ENCODE measurements at regions not wholly inside any gene's neighbourhood (a gene's known extent, or its start where the extent isn't known, plus 50 kb on each side); places are given as distances from the start of the nearest gene placed in this dataset.
A peak's percentile ranks its signal among the peaks of the same experiment; 100 is the strongest.

DNA sequence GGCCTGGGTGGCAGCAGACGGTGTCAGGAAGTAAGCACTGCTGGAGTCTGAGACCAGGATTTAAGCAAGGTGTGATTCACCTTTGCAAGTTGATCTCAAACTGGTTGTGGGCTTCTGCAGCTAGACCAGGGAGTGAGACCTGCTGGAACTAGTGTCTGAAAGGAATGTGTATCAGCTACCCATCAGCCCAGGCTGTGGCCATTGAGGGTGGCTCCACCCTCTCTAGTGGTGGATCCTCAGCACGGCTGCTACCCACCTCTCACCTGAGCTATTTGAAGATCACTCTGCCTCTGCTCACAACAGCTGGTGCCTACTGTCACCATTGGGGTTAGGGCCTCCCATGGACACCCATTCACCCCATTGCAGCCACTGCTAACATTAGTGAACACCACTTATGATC lies 140.3 kb upstream of the DCBLD2 start:
- no peak overlapping the region for H3K4me3 Mint-ChIP-seq (ENCODE audit: low read depth)
- TF ChIP-seq, protein P1, sequence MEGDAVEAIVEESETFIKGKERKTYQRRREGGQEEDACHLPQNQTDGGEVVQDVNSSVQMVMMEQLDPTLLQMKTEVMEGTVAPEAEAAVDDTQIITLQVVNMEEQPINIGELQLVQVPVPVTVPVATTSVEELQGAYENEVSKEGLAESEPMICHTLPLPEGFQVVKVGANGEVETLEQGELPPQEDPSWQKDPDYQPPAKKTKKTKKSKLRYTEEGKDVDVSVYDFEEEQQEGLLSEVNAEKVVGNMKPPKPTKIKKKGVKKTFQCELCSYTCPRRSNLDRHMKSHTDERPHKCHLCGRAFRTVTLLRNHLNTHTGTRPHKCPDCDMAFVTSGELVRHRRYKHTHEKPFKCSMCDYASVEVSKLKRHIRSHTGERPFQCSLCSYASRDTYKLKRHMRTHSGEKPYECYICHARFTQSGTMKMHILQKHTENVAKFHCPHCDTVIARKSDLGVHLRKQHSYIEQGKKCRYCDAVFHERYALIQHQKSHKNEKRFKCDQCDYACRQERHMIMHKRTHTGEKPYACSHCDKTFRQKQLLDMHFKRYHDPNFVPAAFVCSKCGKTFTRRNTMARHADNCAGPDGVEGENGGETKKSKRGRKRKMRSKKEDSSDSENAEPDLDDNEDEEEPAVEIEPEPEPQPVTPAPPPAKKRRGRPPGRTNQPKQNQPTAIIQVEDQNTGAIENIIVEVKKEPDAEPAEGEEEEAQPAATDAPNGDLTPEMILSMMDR (IDR thresholded peaks at IDR 0.05; ENCODE audit: unreplicated experiment): no peak
- no peak overlapping the region for H3K27ac Mint-ChIP-seq
- DNase-seq (ENCODE audit: low spot score, unreplicated experiment): no peak
- H3K4me1 Mint-ChIP-seq (ENCODE audit: low read depth): no peaks in the 10 kb centered on the region
- no peaks in the 10 kb centered on the region for H3K9me3 Mint-ChIP-seq (ENCODE audit: low read depth)
- no peaks in the 10 kb centered on the region for H3K36me3 Mint-ChIP-seq (ENCODE audit: insufficient read depth)
- H3K27me3 Mint-ChIP-seq: no peaks in the 10 kb centered on the region

DNA sequence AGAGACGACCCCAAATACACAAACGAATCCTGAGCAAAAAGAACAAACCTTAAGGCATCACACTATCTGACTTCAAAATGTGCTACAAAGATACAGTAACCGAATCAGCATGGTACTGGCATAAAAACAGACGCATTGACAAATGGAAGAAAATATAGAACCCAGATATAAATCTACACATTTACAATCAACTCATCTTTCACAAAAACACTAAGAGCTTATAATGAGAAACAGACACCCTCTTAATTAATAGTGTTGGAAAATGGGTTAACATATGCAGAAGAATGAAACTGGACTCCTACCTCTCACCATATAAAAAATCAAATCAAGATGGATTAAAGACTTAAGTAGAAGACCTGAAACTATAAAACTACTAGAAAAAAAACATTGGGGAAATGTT lies 130.3 kb upstream of the DCBLD2 start:
- Mint-ChIP-seq H3K27ac (no peak overlapping the region), H3K4me1 (ENCODE audit: low read depth) (no peaks in the 10 kb centered on the region), H3K27me3 (no peaks in the 10 kb centered on the region), H3K4me3 (ENCODE audit: low read depth) (no peak overlapping the region), H3K36me3 (ENCODE audit: insufficient read depth) (no peaks in the 10 kb centered on the region), H3K9me3 (ENCODE audit: low read depth) (peaks cover 5% of the 10 kb centered on the region)
- no peak for DNase-seq (ENCODE audit: low spot score, unreplicated experiment)
- TF ChIP-seq, protein P1 (IDR thresholded peaks at IDR 0.05; ENCODE audit: unreplicated experiment): no peak

DNA sequence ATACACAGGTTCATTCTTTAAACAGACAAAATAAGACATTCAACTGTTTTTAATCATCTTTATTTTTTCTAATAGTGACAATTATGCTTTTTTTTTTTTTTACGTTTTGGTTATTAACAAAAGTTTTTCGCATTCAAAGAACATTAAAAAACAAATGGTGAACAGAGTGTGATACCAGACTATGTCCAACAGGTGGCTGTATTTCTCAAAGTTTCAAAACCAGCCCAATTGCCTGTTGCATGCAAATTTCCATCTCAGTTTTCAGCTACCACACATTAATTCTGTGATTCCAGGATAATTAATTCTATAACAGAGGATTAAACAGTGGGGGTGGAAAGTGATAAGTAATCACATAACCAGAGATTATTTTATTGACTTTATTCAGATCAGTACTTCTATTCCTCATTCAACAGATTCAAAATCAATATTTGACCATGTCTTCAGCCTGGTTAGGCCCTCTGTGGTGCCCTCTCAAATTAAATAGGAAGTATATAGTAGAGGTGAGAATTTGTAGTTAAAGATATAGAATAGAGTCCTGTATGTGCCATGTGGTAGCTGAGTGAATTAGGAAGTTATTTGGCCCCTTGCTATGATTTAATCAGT lies 122.2 kb upstream of the DCBLD2 start:
- Mint-ChIP-seq H3K27ac (no peak overlapping the region), H3K9me3 (ENCODE audit: low read depth) (no peaks in the 10 kb centered on the region), H3K27me3 (no peaks in the 10 kb centered on the region), H3K4me1 (ENCODE audit: low read depth) (peaks cover 3% of the 10 kb centered on the region), H3K4me3 (ENCODE audit: low read depth) (no peak overlapping the region), H3K36me3 (ENCODE audit: insufficient read depth) (no peaks in the 10 kb centered on the region)
- DNase-seq (ENCODE audit: low spot score, unreplicated experiment): no peak
- TF ChIP-seq, protein P1 (IDR thresholded peaks at IDR 0.05; ENCODE audit: unreplicated experiment): peak; percentile 73

DNA sequence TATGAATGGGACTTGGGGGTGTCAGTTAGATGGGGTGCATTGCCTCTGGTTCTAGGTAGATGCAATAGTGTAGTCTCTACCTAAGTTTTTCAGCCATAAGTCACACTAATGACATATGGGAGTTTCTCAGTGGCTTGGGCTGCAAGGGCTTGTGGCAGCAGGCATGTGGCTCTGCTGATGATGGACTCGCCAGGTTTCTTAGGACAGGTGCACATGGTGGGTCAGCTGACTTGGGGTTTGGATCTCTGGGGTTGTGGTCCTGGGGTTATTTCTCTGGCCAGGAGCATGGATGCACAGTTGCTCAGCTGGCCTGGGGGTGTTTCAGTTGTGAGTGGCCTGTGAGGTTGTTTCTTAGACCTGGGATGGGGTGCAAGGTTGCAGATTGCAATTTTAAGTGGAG lies 120.0 kb upstream of the DCBLD2 start:
- TF ChIP-seq, protein P1 (IDR thresholded peaks at IDR 0.05; ENCODE audit: unreplicated experiment): no peak
- Mint-ChIP-seq H3K27ac (no peak overlapping the region), H3K4me1 (ENCODE audit: low read depth) (peaks cover 6% of the 10 kb centered on the region), H3K9me3 (ENCODE audit: low read depth) (no peaks in the 10 kb centered on the region), H3K27me3 (no peaks in the 10 kb centered on the region), H3K4me3 (ENCODE audit: low read depth) (no peak overlapping the region), H3K36me3 (ENCODE audit: insufficient read depth) (no peaks in the 10 kb centered on the region)
- DNase-seq (ENCODE audit: low spot score, unreplicated experiment): no peak

DNA sequence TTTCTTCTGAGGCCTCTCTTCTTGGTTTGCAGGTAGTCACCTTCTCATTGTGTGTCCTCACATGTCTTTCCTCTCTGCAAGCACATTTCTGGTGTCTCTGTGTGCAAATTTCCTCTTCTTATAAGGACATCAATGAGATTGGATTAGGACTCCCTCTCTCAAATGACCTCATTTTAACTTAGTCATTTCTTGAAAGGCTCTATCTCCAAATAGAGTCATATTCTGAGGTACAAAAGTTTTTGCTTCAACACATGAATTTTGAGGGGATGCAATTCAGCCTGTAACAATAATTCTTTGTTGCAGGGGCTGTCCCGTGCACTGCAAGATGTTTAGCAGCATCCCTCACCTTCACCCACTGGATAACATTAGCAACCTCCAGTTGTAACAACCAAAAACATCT lies 115.0 kb upstream of the DCBLD2 start:
- Mint-ChIP-seq H3K4me1 (ENCODE audit: low read depth) (peaks cover 6% of the 10 kb centered on the region), H3K27me3 (no peaks in the 10 kb centered on the region), H3K36me3 (ENCODE audit: insufficient read depth) (no peaks in the 10 kb centered on the region), H3K4me3 (ENCODE audit: low read depth) (no peak overlapping the region), H3K27ac (no peak overlapping the region), H3K9me3 (ENCODE audit: low read depth) (peaks cover 3% of the 10 kb centered on the region)
- no peak for DNase-seq (ENCODE audit: low spot score, unreplicated experiment)
- TF ChIP-seq, protein P1 (IDR thresholded peaks at IDR 0.05; ENCODE audit: unreplicated experiment): no peak

Measured in progenitor cell of endocrine pancreas (in vitro differentiated cells).